Dedifferentiated amniotic fluid mesenchymal stem cell (primary cell): ENCODE measurements at regions not wholly inside any gene's neighbourhood (a gene's known extent, or its start where the extent isn't known, plus 50 kb on each side); places are given as distances from the start of the nearest gene placed in this dataset.

Source experiments
- DNase-seq: peaks from one replicate; pipeline ENCODE4 v3.0.0-alpha.2; 2016; ENCODE audit errors: extremely low spot score

GRCh38 chr10:107631876-107632275 lies 467.4 kb upstream of the SORCS1 start:
- no peak for DNase-seq

GRCh38 chr10:107626862-107627261 lies 462.4 kb upstream of the SORCS1 start:
- DNase-seq, result no peak

GRCh38 chr10:107623292-107623691 lies 458.8 kb upstream of the SORCS1 start:
- no peak for DNase-seq

DNA sequence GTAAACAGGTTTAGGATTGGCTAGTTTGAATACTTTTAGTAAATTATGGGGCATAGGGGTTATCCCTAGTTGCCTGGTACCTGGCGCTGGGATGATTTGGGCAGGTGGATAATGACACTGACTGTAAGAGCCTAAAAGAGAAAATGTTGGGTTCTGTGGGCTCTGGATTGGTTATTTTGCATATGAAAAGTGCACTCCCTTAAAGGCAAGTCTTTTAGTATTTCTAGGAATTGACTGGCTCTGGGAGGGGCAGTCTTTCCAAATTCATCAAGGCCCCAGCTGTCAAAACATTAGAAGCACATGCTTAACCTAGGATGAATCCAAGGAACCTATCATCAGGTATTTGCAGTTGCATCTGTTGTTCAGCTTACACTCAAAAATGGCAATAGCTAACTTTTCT lies 454.6 kb upstream of the SORCS1 start:
- no peak for DNase-seq

DNA sequence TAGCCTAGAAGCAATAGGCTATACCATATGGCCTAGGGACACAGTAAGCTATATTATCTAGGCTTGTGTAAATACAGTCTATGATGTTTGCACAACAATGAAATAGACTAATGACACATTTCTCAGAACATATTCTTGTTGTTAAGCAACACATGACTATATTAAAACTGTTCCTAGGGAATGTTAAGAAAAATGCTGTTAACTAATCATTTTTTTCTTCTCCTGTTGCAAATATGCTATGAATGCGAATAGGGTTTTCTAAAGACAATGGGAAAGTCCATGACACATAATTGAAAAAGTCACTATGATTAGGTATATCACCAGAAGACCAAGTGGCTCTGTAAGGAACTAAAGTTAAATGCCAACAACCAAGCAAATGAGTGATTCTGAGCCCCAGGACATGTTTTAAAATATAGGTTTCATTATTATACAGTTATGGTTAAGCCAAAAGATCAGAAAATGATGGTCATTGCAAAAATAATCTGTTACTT lies 454.0 kb upstream of the SORCS1 start:
- no peak for DNase-seq

DNA sequence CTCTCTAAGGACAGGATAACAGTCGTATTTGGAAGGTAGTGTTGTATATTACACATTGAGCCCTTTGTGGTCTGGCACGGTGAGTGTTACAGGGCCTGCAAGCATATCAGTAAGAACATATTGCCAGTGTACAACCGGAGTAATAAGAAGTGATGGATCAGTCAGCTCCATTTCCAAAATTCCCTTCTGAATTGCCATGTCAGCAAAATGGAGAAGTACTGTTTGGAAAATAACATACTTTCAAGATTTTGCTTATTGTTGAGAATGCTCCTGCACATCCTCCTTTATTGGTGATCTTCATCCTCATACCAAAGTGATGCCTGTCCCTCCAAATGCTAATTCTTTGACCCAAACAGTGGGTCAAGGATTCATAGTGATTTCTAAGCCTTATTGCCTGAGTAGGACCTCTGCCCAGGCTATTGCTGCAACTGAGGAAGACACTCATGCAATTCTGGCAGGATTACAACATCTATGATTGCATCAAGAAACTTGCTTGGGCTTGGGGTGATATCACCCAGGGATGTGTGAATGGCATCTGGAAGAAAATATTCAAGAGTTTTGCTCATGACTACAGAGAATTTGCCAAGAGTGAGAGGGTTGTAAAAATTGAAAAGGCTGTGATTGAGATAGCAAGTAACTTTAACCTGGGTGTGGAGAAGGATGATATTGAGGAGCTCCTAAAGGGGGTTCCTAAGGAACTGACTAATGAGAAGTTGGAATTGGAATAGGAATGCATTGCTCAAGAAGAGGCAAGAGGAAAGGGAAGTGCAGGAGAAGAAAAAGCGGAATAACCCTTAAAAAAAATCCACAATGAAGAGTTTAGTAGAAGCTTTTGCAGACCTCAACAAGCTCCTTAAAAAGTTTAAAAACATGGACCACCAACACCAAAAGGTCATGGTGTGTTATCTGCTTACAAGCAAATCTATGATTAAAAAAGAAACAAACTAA lies 452.2 kb upstream of the SORCS1 start:
- no peak for DNase-seq

GRCh38 chr10:107616031-107616430 lies 451.5 kb upstream of the SORCS1 start:
- no peak for DNase-seq

DNA sequence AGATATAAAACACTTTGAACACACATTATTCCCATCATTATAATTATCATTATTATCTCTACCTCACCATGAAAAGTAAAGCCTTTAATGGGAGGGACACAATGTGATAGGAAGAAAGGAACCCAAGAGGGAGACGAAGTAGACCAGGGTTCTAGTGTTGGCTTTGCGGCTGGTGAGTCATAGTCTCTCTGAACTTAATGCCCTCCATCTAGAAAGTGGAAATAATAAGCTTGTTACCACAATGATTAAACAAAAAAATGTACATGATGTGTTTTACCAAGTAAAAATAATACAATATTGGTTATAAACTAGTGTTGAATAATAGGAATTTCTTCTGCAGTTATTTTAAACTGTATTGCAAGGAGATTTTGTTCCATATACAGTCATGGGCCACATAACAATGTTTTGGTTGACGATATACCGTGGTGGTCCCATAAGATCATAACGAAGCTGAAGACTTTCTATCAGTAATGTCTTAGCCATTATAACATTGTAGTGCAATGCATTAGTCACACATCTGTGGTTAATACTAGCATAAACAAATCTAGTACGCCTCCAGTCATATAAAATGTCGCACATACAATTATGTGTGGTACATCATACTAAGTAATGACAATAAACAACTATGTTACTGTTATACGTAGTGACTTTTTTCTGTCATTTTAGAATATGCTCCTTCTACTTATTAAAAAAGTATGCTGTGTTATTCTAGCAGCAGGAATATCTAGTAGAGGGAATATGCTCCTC lies 450.6 kb upstream of the SORCS1 start:
- DNase-seq, result no peak

DNA sequence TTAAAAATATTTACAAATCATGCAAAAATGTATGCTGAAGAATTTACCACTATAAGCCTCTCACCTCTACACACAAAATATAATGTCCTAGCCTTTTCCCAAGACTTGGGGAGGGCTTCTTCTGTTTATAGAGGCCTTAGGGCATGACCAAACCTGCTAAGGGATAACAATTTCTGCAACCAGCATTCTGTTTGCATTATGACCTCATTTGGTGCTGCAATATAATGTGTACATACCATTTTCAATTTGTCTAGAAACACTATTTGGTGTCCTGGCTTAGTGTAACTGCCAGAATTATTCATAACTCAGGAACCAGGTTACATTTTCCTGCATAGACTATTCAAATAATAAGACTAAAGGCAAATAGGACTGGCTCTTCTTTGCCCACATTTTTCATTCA lies 446.6 kb upstream of the SORCS1 start:
- no peak for DNase-seq

DNA sequence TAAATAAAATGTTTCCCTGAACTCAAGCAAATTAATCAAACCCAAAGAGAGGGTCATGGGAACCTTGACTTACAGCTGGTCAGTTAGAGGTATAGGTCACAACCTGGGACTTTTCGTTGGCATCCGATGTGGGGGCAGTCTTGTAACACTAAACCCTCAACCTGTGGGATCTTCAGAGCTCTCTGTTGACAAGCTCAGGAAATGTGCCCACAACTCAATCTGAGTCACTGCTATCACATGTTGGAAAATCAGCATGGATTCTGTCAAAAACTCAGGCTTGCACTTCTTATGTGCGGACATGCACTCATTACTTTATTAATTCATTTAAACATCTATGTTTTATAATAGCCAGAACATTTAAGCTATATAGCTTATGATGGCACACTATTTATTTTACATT lies 424.6 kb upstream of the SORCS1 start:
- no peak for DNase-seq

DNA sequence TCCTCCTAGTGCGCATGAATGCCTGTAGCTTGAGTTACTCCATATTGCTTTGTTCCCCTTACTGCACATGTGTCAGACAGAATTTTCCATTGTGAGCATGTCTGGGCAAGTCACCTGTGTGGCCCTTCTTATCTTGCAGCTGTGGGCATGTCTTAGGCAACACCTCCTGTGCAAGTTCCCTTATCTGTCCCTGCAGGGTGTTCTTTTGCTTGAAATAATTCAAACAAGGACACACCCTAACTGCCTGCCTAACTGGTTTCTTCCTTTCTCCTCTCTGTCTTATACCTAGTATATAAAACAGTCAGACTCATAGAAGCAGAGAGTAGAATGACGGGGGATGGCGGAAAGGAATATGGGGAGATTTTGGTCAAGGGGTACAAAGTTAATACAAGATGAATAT lies 421.1 kb upstream of the SORCS1 start:
- no peak for DNase-seq

- DNase-seq, result no peak
Measured at GRCh38 chr10:107583974-107584373, 419.5 kb upstream of the SORCS1 start.

GRCh38 chr10:107579970-107580369 lies 415.5 kb upstream of the SORCS1 start:
- DNase-seq, result no peak

DNA sequence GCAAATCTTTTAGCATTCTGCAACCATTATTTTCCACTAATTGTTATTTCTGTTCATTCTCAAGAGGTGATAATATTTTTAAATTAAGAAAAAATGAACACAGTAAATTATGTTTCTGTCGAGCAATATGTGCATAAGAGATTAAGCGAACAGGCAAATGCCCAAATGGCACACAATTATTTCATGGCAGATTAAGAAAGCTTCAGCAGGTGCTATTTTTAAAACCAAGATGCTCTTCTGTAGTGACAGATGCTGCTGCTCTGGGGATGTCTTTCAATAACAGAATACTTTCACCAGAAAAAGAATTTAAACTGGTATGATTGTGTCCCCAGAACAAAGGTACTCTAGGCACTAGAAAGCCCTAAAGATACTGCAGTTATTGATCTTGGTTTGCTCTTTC lies 412.7 kb upstream of the SORCS1 start:
- DNase-seq, result no peak

- no peak for DNase-seq
Measured at GRCh38 chr10:107576746-107577145, 412.2 kb upstream of the SORCS1 start.

DNA sequence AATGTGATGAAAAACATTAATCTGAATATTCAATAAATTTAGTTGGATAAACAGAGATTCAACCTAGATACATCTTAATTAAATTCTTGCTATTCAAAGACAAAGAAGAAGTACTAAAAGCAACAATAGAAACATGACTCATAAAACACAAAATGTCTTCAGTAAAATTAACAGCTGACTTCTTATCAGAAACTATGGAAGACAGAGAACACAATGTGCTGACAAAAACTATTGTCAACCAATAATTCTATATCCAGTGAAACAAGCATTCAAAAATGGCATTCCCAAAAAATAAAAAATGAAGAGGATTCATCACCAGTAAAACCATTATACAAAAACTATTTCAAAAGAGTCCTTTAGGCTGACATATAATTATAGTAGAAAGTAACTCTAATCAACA lies 400.5 kb upstream of the SORCS1 start:
- no peak for DNase-seq

GRCh38 chr10:107561136-107561650 lies 396.7 kb upstream of the SORCS1 start:
- no peak for DNase-seq

- DNase-seq, result no peak
Measured at GRCh38 chr10:107557916-107558315, 393.4 kb upstream of the SORCS1 start.

GRCh38 chr10:107554333-107554732 lies 389.8 kb upstream of the SORCS1 start:
- DNase-seq, result no peak

GRCh38 chr10:107553470-107553869 lies 389.0 kb upstream of the SORCS1 start:
- DNase-seq, result no peak

GRCh38 chr10:107552963-107553362 lies 388.5 kb upstream of the SORCS1 start:
- no peak for DNase-seq

GRCh38 chr10:107548301-107548700 lies 383.8 kb upstream of the SORCS1 start:
- DNase-seq, result no peak

- no peak for DNase-seq
Measured at GRCh38 chr10:107546986-107547385, 382.5 kb upstream of the SORCS1 start.
